K562 (cell line): ENCODE measurements at regions not wholly inside any gene's neighbourhood (a gene's known extent, or its start where the extent isn't known, plus 50 kb on each side); places are given as distances from the start of the nearest gene placed in this dataset.

Source experiments
- ADNP ChIP-seq: fragments of 200-800 bp; sonication (Bioruptor generic); IDR thresholded peaks from 2 replicates; pipeline ENCODE4 v1.6.1; 2016; ENCODE audit warnings: missing genetic modification characterization, missing compliant biosample characterization
- CREB1 ChIP-seq, 2 experiments: sonication (generic) in 1 of 2; formaldehyde crosslinking in 1 of 2; IDR thresholded peaks; 2 replicates each; pipeline versions ENCODE4 v1.6.1 to v1.8.0; 2012 to 2022; ENCODE audit warnings: inconsistent platforms in 1 of 2, mild to moderate bottlenecking in 1 of 2, missing genetic modification reagents in 1 of 2, moderate library complexity in 1 of 2
- CTCF ChIP-seq, 3 experiments: IDR thresholded peaks in 2 of 3; conservative IDR thresholded peaks in 1 of 3; 2 replicates each; pipeline ENCODE4 v1.5.1; 2011 to 2012; ENCODE audit warnings: low read length in 3 of 3, mild to moderate bottlenecking in 3 of 3, control low read depth in 2 of 3, improper control_type of control experiment in 1 of 3, inconsistent platforms in 1 of 3, low read depth in 1 of 3, mixed read lengths in 1 of 3, moderate library complexity in 1 of 3; ENCODE audit not compliant: insufficient read depth in 2 of 3
- MNT ChIP-seq, 2 experiments: fragments of 450-650 bp; conservative IDR thresholded peaks; 2 replicates each; pipeline ENCODE4 v1.6.1; 2017; ENCODE audit warnings: mild to moderate bottlenecking in 2 of 2, moderate library complexity in 2 of 2
- SREBF1 ChIP-seq: fragments of 150-350 bp; IDR thresholded peaks from 2 replicates; pipeline ENCODE4 v1.6.1; 2014; ENCODE audit warnings: antibody characterized with exemption, low read depth, low read length, borderline replicate concordance
- THRA ChIP-seq: fragments of 450-650 bp; IDR thresholded peaks from 2 replicates; pipeline ENCODE4 v1.6.1; 2017; ENCODE audit warnings: mild to moderate bottlenecking, moderate library complexity
- THRB ChIP-seq: fragments of 450-650 bp; formaldehyde crosslinking; conservative IDR thresholded peaks from 2 replicates; pipeline ENCODE4 v1.4.0; 2022; ENCODE audit warnings: mild to moderate bottlenecking, missing genetic modification characterization
- ZC3H11A ChIP-seq: IDR thresholded peaks from 2 replicates; pipeline ENCODE4 v1.6.1; 2012; ENCODE audit warnings: low read depth, low read length, improper control_type of control experiment
- ZNF184 ChIP-seq: sonication (generic); formaldehyde crosslinking; IDR thresholded peaks from 2 replicates; pipeline ENCODE4 v1.5.0; 2020; ENCODE audit warnings: missing genetic modification reagents
- ZNF23 ChIP-seq: fragments of 250-450 bp; sonication (Bioruptor Pico); IDR thresholded peaks from 2 replicates; pipeline ENCODE4 v1.4.0; 2020; ENCODE audit warnings: mild to moderate bottlenecking
- ZNF274 ChIP-seq: IDR thresholded peaks from 2 replicates; pipeline ENCODE4 v1.6.1; 2011; ENCODE audit warnings: low read depth, mild to moderate bottlenecking, low read length, moderate library complexity, borderline replicate concordance
- ZNF384 ChIP-seq: IDR thresholded peaks from 2 replicates; pipeline ENCODE4 v1.6.1; 2012; ENCODE audit warnings: low read depth, low read length, improper control_type of control experiment

GRCh38 chr17:56028837-56029236, 124.4 kb upstream of the ANKFN1 start (continued):
- TF ChIP-seq MNT (conservative IDR thresholded peaks at IDR 0.05) (no peak), THRB (CRISPR knock-in tag) (no peak), ZNF274 (no peak), CREB1 (IDR thresholded peaks at IDR 0.05) (no peak), CREB1 (CRISPR knock-in tag; IDR thresholded peaks at IDR 0.05) (no peak), ZNF384 (no peak), ADNP (tag) (no peak), CTCF (IDR thresholded peaks at IDR 0.05 in 2 of 3, conservative IDR thresholded peaks at IDR 0.05 in 1 of 3; ENCODE audit: insufficient read depth in 2 of 3, low read depth in 1 of 3, low read length in 3 of 3) (no peak), SREBF1 (no peak), ZC3H11A (no peak), ZNF184 (no peak), THRA (no peak), ZNF23 (CRISPR knock-in tag) (no peak)
- TF ChIP-seq, all 486 proteins: peak for 0
